Right renal pelvis (tissue), 4 donors: ENCODE measurements at regions not wholly inside any gene's neighbourhood (a gene's known extent, or its start where the extent isn't known, plus 50 kb on each side); places are given as distances from the start of the nearest gene placed in this dataset.
"Not testable (repeated sequence)": the region's sequence is repeated elsewhere in the genome, so short reads cannot be mapped to it uniquely, and the experiment has no call there.

Experiments
- DNase-seq, 4 donors: peaks; one replicate each; pipeline ENCODE4 v3.0.0-alpha.2; 2013; ENCODE audit warnings: low read depth in 4 of 4, low spot score in 3 of 4, missing footprints in 1 of 4

GRCh38 chr10:46792657-46793357 is 118.4 kb upstream of the PTPN20 start:
- DNase-seq: not testable (repeated sequence)

- DNase-seq: not testable (repeated sequence)
Observed at GRCh38 chr10:46796351-46796750, 114.9 kb upstream of the PTPN20 start.

- DNase-seq: not testable (repeated sequence)
Observed at GRCh38 chr10:46802010-46802409, 109.2 kb upstream of the PTPN20 start.

DNA sequence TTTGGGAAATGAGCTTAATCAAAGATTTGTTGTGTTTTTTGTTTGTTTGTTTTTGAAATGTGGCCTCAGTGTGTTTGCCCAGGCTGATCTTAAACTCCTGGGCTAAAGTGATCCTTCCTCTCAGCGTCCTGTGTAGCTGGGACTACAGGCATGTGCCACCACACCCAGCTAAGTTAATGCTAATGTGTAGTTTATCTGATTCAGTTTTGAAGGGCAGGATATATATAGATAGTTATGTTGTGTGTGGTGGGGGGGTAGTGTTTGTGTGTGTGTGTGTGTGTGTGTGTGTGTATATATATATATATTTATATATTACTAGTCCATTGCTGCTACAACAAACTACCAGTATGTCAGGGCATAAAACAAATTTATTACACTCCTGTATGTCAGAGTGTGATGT is 108.1 kb upstream of the PTPN20 start:
- not testable (repeated sequence) for DNase-seq

DNA sequence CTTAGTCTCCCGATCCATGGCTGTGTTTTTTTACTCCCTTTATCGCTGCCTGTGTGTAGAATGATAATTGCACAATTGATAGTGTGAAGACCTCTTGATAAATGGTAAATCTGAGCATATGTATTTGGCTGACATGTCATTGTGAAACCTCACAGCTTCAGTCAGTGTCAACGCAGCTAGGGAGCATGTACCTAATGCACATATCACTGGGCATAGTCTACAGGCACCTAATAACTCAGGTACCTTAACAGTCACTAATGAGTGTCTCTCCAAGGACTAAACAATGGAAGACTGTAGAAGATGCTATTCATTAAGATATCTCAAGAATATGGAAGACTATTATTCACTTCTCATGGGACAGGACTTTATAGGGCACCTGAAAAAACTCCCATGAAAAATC is 101.0 kb upstream of the PTPN20 start:
- DNase-seq: not testable (repeated sequence)

DNA sequence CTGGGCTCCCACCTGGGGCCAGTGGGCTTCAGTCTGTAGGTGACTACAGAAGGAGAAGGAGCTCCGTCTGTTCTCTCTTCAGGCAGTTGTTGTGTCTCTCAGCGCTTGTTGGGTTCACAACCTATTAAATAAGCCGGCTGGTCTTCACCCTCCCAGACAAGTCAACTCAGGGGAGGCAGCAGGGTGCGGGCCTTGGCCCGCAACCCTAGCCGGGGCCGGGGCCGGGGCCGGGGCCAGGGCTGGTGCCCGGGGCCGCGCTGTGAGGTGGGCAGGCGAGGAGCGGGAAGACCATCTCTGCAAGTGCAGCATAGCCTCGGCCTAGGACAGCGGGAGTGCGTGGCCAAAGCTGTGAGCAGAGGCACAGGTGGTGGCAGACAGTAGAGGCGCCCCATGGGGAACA is 95.1 kb upstream of the PTPN20 start:
- DNase-seq: not testable (repeated sequence)

GRCh38 chr10:46840393-46841050 is 70.7 kb upstream of the PTPN20 start:
- not testable (repeated sequence) for DNase-seq

GRCh38 chr10:46841051-46841593 is 70.1 kb upstream of the PTPN20 start:
- DNase-seq: not testable (repeated sequence)

DNA sequence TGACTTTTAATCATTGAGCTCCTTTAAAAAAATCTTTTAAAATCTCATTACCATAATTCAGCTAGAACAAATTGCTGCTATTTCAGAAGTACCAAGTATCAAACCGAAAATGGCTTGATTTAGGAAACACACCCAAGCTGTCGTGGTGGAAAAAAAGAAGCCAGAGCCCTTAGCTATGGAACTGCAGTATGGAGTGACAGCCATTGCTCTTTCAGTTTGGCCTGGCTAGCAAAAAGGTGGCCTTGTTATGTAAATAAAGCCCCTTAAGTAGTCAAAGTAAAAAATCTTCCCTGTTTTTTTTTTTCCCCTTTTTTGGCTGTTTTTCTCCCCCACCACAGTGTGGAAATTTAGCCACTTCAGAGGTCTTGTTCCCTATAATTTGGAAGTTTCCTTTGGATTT is 66.0 kb upstream of the PTPN20 start:
- DNase-seq: not testable (repeated sequence)

DNA sequence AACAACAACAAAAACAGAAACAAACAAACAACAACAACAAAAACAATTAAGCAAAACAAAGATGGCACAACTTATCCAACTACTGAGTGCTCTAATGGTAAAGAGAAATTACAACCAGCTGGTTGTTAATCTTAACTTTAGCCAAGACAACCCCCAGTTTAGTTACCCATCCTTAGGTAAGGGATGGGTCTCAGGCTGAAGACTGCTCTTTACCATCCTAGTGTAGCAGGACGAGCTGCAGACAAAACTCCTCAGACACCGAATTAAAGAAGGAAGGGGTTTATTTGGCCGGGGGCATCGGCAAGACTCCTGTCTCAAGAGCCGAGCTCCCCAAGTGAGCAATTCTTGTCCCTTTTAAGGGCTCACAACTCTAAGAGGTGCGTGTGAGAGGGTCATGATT is 65.6 kb upstream of the PTPN20 start:
- not testable (repeated sequence) for DNase-seq

DNA sequence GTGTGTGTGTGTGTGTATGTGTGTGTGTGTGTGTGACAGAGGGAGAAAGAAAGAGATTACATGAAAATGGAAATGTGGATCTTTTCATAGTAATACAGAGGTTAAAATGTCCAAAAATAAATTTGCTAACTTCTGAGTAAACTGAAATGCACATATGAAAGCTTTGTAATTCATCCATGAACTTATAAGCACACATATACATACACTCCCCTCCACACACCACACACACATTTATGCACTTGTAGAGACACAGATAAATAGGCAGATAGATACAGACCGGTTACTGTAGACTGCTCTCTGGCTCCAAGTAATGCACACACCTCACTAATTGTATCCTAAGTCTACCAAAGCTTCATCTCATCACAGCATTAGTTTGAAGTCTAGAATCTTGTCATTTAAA is 50.5 kb upstream of the PTPN20 start:
- not testable (repeated sequence) for DNase-seq
